Panc1 (cell line): ENCODE measurements at regions not wholly inside any gene's neighbourhood (a gene's known extent, or its start where the extent isn't known, plus 50 kb on each side); places are given as distances from the start of the nearest gene placed in this dataset.

ENCODE experiments used
- ATAC-seq: fragments of 200-7000 bp; cut with Tn5 transposase; 2 replicates; pipeline ENCODE4 v1.9.1; 2020; ENCODE audit warnings: mild to moderate bottlenecking, moderate library complexity
- BruUV-seq: library from RNA; stranded (reverse); fragments of 400-500 nt; replicated peaks from 2 replicates; lab custom pipeline; 2021; lab: Mats Ljungman, UMichigan
- CTCF ChIA-PET: fragments of 300-600 bp; sonication (Branson Sonifier 250); formaldehyde crosslinking; loops from one replicate; lab custom pipeline; 2022; ENCODE audit warnings: antibody characterized with exemption; lab: Charles Lee
- POLR2A ChIA-PET: fragments of 300-600 bp; sonication (Branson Sonifier 250); formaldehyde crosslinking; loops from one replicate; lab custom pipeline; 2022; ENCODE audit warnings: antibody characterized with exemption; lab: Charles Lee
- DNase-seq: peaks from one replicate; pipeline ENCODE4 v3.0.0-alpha.2; 2010; ENCODE audit warnings: low read depth, low spot score
- H3K27ac ChIP-seq: 2 replicates; pipeline ENCODE4 v1.5.1; 2011; ENCODE audit warnings: mild to moderate bottlenecking, low read length, inconsistent platforms
- H3K27me3 ChIP-seq: fragments of 200-500 bp; sonication (Bioruptor generic); 2 replicates; pipeline ENCODE4 v1.6.0; 2014; ENCODE audit warnings: low read length, inconsistent platforms; ENCODE audit not compliant: control insufficient read depth, insufficient read depth
- H3K36me3 ChIP-seq: fragments of 200-500 bp; sonication (Bioruptor generic); 2 replicates; pipeline ENCODE4 v1.5.1; 2014; ENCODE audit warnings: inconsistent platforms, mild to moderate bottlenecking, low read length, moderate library complexity; ENCODE audit not compliant: control insufficient read depth, insufficient read depth
- H3K4me1 ChIP-seq: 2 replicates; pipeline ENCODE4 v1.5.1; 2011; ENCODE audit warnings: inconsistent platforms, mild to moderate bottlenecking, low read length, moderate library complexity; ENCODE audit not compliant: control insufficient read depth, insufficient read depth
- H3K4me3 ChIP-seq, 2 experiments: 2 replicates each; pipeline ENCODE4 v1.5.1; 2011 to 2012; ENCODE audit warnings: low read depth in 2 of 2, low read length in 2 of 2, mild to moderate bottlenecking in 2 of 2, inconsistent platforms in 1 of 2, moderate library complexity in 1 of 2
- H3K9me3 ChIP-seq: fragments of 200-500 bp; sonication (Bioruptor generic); 2 replicates; pipeline ENCODE4 v1.5.1; 2014; ENCODE audit warnings: low read depth, mild to moderate bottlenecking, inconsistent platforms, low read length, moderate library complexity; ENCODE audit not compliant: control insufficient read depth, insufficient read depth
- CTCF ChIP-seq: fragments of 450-650 bp; IDR thresholded peaks from 2 replicates; pipeline ENCODE4 v1.5.1; 2017; ENCODE audit warnings: mild to moderate bottlenecking
- POLR2AphosphoS5 ChIP-seq: IDR thresholded peaks from 2 replicates; pipeline ENCODE4 v1.6.1; 2012; ENCODE audit warnings: mild to moderate bottlenecking, low read depth, low read length, moderate library complexity
- SIN3A ChIP-seq: IDR thresholded peaks from 2 replicates; pipeline ENCODE4 v1.6.1; 2012; ENCODE audit warnings: low read depth, mild to moderate bottlenecking, low read length, moderate library complexity, borderline replicate concordance; ENCODE audit not compliant: insufficient read depth
- TCF7L2 ChIP-seq: IDR thresholded peaks from 2 replicates; pipeline ENCODE4 v1.6.1; 2011; ENCODE audit warnings: mild to moderate bottlenecking, low read depth, low read length, inconsistent platforms
- in situ Hi-C: cut with HindIII; loops from 2 replicates; pipeline ENCODE4 v1.10.0; 2016; ENCODE audit warnings: low sequenced_read_pairs, low pct_unique_long_range_greater_than_20kb
- intact Hi-C: fragments of 100-400 bp; cut with micrococcal nuclease; formaldehyde crosslinking; loops from one replicate; pipeline ENCODE4 v1.10.0; 2022; ENCODE audit not compliant: unreplicated experiment
- TF ChIP-seq, protein P1 (sequence below), 2 experiments: IDR thresholded peaks; 2 replicates each; pipeline ENCODE4 v1.6.1; 2011 to 2012; ENCODE audit warnings: low read depth in 2 of 2, control low read depth in 1 of 2, low read length in 1 of 2, mild to moderate bottlenecking in 1 of 2, moderate library complexity in 1 of 2; ENCODE audit not compliant: insufficient read depth in 1 of 2

GRCh38 chr5:8814105-8814504, 731.8 kb downstream of the SEMA5A start:
- H3K4me1 ChIP-seq, result no peaks in the 10 kb centered on the region
- ATAC-seq, result no peak
- no peak for DNase-seq
- intact Hi-C loops (no loop called here), in situ Hi-C loops (no loop called here)
- H3K4me3 ChIP-seq, result no peak overlapping the region
- no peak overlapping the region for H3K27ac ChIP-seq
- ChIA-PET CTCF (no interaction called here), POLR2A (no interaction called here)
- no TSS peak for BruUV-seq
- no peaks in the 10 kb centered on the region for H3K27me3 ChIP-seq
- no peaks in the 10 kb centered on the region for H3K9me3 ChIP-seq
- TF ChIP-seq, protein P1, sequence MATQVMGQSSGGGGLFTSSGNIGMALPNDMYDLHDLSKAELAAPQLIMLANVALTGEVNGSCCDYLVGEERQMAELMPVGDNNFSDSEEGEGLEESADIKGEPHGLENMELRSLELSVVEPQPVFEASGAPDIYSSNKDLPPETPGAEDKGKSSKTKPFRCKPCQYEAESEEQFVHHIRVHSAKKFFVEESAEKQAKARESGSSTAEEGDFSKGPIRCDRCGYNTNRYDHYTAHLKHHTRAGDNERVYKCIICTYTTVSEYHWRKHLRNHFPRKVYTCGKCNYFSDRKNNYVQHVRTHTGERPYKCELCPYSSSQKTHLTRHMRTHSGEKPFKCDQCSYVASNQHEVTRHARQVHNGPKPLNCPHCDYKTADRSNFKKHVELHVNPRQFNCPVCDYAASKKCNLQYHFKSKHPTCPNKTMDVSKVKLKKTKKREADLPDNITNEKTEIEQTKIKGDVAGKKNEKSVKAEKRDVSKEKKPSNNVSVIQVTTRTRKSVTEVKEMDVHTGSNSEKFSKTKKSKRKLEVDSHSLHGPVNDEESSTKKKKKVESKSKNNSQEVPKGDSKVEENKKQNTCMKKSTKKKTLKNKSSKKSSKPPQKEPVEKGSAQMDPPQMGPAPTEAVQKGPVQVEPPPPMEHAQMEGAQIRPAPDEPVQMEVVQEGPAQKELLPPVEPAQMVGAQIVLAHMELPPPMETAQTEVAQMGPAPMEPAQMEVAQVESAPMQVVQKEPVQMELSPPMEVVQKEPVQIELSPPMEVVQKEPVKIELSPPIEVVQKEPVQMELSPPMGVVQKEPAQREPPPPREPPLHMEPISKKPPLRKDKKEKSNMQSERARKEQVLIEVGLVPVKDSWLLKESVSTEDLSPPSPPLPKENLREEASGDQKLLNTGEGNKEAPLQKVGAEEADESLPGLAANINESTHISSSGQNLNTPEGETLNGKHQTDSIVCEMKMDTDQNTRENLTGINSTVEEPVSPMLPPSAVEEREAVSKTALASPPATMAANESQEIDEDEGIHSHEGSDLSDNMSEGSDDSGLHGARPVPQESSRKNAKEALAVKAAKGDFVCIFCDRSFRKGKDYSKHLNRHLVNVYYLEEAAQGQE (IDR thresholded peaks at IDR 0.05; ENCODE audit: insufficient read depth in 1 of 2, low read depth in 2 of 2, low read length in 1 of 2), result no peak
- TF ChIP-seq CTCF (no peak), POLR2AphosphoS5 (no peak), SIN3A (no peak), TCF7L2 (no peak)
- no peaks in the 10 kb centered on the region for H3K36me3 ChIP-seq

GRCh38 chr5:8824371-8824770, 721.5 kb downstream of the SEMA5A start:
- BruUV-seq, result no TSS peak
- DNase-seq (no peak), ATAC-seq (no peak)
- POLR2A ChIA-PET, result no interaction called here
- CTCF ChIA-PET, result no interaction called here
- no peaks in the 10 kb centered on the region for H3K27me3 ChIP-seq
- H3K36me3 ChIP-seq, result no peaks in the 10 kb centered on the region
- intact Hi-C loops, result no loop called here
- in situ Hi-C loops, result no loop called here
- H3K9me3 ChIP-seq, result no peaks in the 10 kb centered on the region
- TF ChIP-seq TCF7L2 (no peak), POLR2AphosphoS5 (no peak), CTCF (no peak)
- TF ChIP-seq, protein P1 (IDR thresholded peaks at IDR 0.05; ENCODE audit: insufficient read depth in 1 of 2, low read depth in 2 of 2, low read length in 1 of 2), result no peak
- H3K27ac ChIP-seq, result no peak overlapping the region
- no peak overlapping the region for H3K4me3 ChIP-seq
- no peaks in the 10 kb centered on the region for H3K4me1 ChIP-seq
